Breast epithelium (tissue), 3 donors: ENCODE measurements at regions not wholly inside any gene's neighbourhood (a gene's known extent, or its start where the extent isn't known, plus 50 kb on each side); places are given as distances from the start of the nearest gene placed in this dataset.

ENCODE experiments used
- POLR2A ChIP-seq: fragments of 450-650 bp; IDR thresholded peaks from one replicate; pipeline ENCODE4 v1.6.1; 2016; ENCODE audit warnings: antibody characterized with exemption, mild to moderate bottlenecking, moderate library complexity
- POLR2AphosphoS5 ChIP-seq, 3 donors: sonication (generic); formaldehyde crosslinking; IDR thresholded peaks; one replicate each; pipeline ENCODE4 v1.6.1; 2017; ENCODE audit warnings: antibody characterized with exemption in 3 of 3
- TF ChIP-seq, protein P1 (sequence below), 3 donors: fragments of 450-650 bp; IDR thresholded peaks; one replicate each; pipeline ENCODE4 v1.5.1; 2016 to 2017; ENCODE audit warnings: antibody characterized with exemption in 3 of 3, mild to moderate bottlenecking in 3 of 3, moderate library complexity in 3 of 3

DNA sequence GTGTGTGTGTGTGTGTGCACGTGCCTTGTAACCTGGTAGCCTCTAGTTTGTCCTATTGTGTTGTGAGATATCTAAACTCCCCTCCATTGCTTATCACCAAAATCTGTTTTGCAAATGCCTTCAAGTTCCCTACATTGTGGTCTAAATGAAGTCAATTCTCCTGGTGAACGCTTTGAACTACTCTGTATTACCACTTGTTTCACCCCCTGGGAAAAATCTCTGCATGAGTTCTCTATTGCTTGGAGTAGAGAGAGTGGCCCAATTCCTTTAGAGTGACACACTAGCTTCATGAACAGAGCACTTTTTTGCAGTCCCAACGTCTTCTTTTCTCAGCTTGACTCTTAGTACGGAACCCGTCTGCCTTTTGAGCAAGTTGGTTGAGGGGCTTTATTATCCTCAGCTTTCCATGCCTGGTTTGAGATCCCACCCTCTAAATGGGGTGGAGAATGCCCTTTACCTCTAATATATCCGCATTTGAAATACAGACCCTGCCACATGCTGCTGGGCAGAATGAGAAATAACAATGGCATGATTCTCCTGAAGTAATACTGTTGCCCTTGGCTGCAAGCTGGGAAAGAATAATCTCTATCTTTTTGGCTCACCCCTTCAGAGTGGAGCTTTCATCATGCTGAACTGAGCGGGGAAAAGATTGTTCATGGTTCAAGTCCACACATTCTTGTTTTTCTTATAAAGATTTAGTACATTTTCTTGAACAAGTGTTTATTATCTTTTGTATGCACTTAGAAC, 2545.3 kb downstream of the PCDH9 start:
- TF ChIP-seq, protein P1, sequence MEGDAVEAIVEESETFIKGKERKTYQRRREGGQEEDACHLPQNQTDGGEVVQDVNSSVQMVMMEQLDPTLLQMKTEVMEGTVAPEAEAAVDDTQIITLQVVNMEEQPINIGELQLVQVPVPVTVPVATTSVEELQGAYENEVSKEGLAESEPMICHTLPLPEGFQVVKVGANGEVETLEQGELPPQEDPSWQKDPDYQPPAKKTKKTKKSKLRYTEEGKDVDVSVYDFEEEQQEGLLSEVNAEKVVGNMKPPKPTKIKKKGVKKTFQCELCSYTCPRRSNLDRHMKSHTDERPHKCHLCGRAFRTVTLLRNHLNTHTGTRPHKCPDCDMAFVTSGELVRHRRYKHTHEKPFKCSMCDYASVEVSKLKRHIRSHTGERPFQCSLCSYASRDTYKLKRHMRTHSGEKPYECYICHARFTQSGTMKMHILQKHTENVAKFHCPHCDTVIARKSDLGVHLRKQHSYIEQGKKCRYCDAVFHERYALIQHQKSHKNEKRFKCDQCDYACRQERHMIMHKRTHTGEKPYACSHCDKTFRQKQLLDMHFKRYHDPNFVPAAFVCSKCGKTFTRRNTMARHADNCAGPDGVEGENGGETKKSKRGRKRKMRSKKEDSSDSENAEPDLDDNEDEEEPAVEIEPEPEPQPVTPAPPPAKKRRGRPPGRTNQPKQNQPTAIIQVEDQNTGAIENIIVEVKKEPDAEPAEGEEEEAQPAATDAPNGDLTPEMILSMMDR (IDR thresholded peaks at IDR 0.05), result no peak
- TF ChIP-seq POLR2AphosphoS5 (IDR thresholded peaks at IDR 0.05) (no peak), POLR2A (no peak)
